Neural cell (in vitro differentiated cells): ENCODE measurements at regions not wholly inside any gene's neighbourhood (a gene's known extent, or its start where the extent isn't known, plus 50 kb on each side); places are given as distances from the start of the nearest gene placed in this dataset.

ENCODE experiments used
- EP300 ChIP-seq: fragments of 450-650 bp; conservative IDR thresholded peaks from 2 replicates; pipeline ENCODE4 v1.6.1; 2014; ENCODE audit warnings: antibody characterized with exemption, mild to moderate bottlenecking, moderate library complexity; ENCODE audit not compliant: poor library complexity, severe bottlenecking
- EZH2 ChIP-seq: fragments of 200-600, 300-800 bp; shearing (Covaris generic), sonication (generic); IDR thresholded peaks from 2 replicates; pipeline ENCODE4 v1.6.1; 2014; ENCODE audit warnings: antibody characterized with exemption, low read length, borderline replicate concordance, mild to moderate bottlenecking; ENCODE audit not compliant: insufficient read depth, poor library complexity, severe bottlenecking
- MXI1 ChIP-seq: fragments of 450-650 bp; conservative IDR thresholded peaks from 2 replicates; pipeline ENCODE4 v1.6.1; 2014; ENCODE audit warnings: antibody characterized with exemption, mild to moderate bottlenecking; ENCODE audit not compliant: poor library complexity, severe bottlenecking
- POLR2AphosphoS5 ChIP-seq: IDR thresholded peaks from 2 replicates; pipeline ENCODE4 v1.6.1; 2012
- RAD21 ChIP-seq: fragments of 450-650 bp; conservative IDR thresholded peaks from 2 replicates; pipeline ENCODE4 v1.6.1; 2014; ENCODE audit warnings: antibody characterized with exemption, mild to moderate bottlenecking, moderate library complexity
- REST ChIP-seq: IDR thresholded peaks from 2 replicates; pipeline ENCODE4 v1.6.1; 2012; ENCODE audit warnings: borderline replicate concordance
- TAF1 ChIP-seq: IDR thresholded peaks from 2 replicates; pipeline ENCODE4 v1.6.1; 2012; ENCODE audit warnings: low read depth
- TF ChIP-seq, protein P1 (sequence below): fragments of 450-650 bp; IDR thresholded peaks from 2 replicates; pipeline ENCODE4 v1.5.1; 2014; ENCODE audit warnings: antibody characterized with exemption, mild to moderate bottlenecking, moderate library complexity; ENCODE audit not compliant: poor library complexity, severe bottlenecking

DNA sequence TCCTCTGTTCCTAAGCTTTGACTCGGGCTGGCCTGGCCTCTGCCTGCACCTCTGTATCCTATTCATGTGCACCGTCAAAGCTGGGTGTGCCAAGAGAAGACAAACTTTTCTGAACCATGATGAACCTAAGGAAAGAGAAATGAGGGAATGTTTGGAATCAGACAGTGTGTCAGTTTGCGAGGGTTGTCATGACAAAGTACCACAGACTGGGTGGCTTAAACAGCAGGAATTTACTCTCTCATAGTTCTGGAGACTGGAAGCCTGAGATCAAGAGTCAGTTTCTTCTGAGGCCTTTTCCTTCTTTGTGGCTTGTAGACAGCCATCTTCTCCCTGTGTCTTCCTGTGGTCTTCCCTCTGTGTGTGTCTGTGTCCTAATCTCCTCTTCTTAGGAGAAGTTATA is 129.0 kb downstream of the KATNIP start:
- TF ChIP-seq, protein P1, sequence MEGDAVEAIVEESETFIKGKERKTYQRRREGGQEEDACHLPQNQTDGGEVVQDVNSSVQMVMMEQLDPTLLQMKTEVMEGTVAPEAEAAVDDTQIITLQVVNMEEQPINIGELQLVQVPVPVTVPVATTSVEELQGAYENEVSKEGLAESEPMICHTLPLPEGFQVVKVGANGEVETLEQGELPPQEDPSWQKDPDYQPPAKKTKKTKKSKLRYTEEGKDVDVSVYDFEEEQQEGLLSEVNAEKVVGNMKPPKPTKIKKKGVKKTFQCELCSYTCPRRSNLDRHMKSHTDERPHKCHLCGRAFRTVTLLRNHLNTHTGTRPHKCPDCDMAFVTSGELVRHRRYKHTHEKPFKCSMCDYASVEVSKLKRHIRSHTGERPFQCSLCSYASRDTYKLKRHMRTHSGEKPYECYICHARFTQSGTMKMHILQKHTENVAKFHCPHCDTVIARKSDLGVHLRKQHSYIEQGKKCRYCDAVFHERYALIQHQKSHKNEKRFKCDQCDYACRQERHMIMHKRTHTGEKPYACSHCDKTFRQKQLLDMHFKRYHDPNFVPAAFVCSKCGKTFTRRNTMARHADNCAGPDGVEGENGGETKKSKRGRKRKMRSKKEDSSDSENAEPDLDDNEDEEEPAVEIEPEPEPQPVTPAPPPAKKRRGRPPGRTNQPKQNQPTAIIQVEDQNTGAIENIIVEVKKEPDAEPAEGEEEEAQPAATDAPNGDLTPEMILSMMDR = no peak
- no peak for TF ChIP-seq EP300
- TF ChIP-seq POLR2AphosphoS5 = no peak
- no peak for TF ChIP-seq MXI1
- TF ChIP-seq REST = no peak
- TF ChIP-seq RAD21 = no peak
- TF ChIP-seq EZH2 = no peak
- TF ChIP-seq TAF1 = no peak
